ENCODE measurements at regions not wholly inside any gene's neighbourhood (a gene's known extent, or its start where the extent isn't known, plus 50 kb on each side); places are given as distances from the start of the nearest gene placed in this dataset.
A peak's percentile ranks its signal among the peaks of the same experiment; 100 is the strongest.

DNA sequence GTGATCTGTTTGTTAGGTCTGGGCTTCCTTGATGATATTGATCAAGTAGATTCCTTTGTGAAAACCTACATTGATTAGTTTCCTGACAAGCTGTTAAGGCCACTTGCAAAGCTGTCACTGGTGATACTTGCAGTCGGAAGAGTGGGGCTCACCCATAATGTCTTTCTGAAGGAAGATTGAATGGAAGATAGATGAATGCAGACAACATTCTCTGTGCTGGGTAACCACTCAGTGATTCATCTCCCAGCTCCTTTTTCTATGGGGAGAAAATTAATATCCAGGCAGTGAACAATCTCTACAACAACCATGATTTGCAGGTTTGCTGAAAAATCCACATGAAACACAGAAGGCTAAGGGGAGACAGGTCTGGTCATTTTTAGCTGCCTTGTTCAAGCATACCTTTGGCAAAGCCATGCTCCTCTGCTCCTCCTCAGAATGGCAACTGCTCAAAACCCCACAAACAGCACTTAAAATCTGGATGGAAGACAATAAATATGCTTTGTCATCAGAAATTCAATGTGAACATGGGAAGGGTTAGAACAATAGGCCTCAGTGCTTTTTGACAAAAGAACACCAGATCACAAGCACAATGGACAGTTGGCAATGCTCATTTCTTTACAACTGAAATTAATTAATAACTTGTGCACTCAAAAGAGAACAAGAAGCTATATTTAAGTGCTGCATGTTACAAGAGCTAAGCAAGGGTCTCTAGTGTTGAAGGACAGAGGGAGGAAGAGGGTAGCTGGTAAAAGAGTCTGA, 495.4 kb downstream of the TOX3 start:
- WGBS, 10 experiments: 0 to 44% (median 13%) methylated on average over 1 of the region's 1 CpG; no CpG with 5 or more reads in 4 of the 10 experiments
- in situ Hi-C loops (cut with MboI; ENCODE audit: low pct_unique_long_range_greater_than_20kb in 2 of 9, low sequenced_read_pairs in 9 of 9, unreplicated experiment in 9 of 9): loop anchor here in 4 of 9 experiments (25.0 kb wide), 3 partner anchors 861 to 986 kb away; no protein-coding TSS in a partner anchor
- ATAC-seq (replicated peaks in 6 of 8): peak in 5 of 8 experiments; percentile 53 to 89 (median 68)
- peak overlapping the region; percentile 59 to 64 for H3K27ac ChIP-seq
- no peak overlapping the region for H3K4me3 ChIP-seq
- peaks cover 17 to 20% of the 10 kb centered on the region in 2 donors for H3K4me1 ChIP-seq (replicated peaks in 1 of 2)

- 17 to 100% (median 92%) methylated on average over 1 to 2 of the region's 2 CpGs; no CpG with 5 or more reads in 3 of the 10 experiments for WGBS, 10 experiments
- no peak overlapping the region for H3K4me3 ChIP-seq
- no peak overlapping the region for H3K27ac ChIP-seq
- in situ Hi-C loops (cut with MboI; ENCODE audit: low pct_unique_long_range_greater_than_20kb in 2 of 9, low sequenced_read_pairs in 9 of 9, unreplicated experiment in 9 of 9): loop anchor here in 4 of 9 experiments (25.0 kb wide), 3 partner anchors 862 to 987 kb away; no protein-coding TSS in a partner anchor
- peaks cover 12 to 15% of the 10 kb centered on the region in 2 donors for H3K4me1 ChIP-seq (replicated peaks in 1 of 2)
- peak in 4 of 8 experiments; percentile 25 to 97 (median 54) for ATAC-seq (replicated peaks in 6 of 8)
Measured at GRCh38 chr16:52050418-52050817, 496.5 kb downstream of the TOX3 start.

- peaks cover 0 to 5% of the 10 kb centered on the region in 2 donors for H3K4me1 ChIP-seq (replicated peaks in 1 of 2)
- WGBS, 10 experiments: 0 to 83% (median 27%) methylated on average over 1 to 2 of the region's 2 CpGs
- ATAC-seq (replicated peaks in 6 of 8): peak in 6 of 8 experiments; percentile 22 to 83 (median 80)
- H3K27ac ChIP-seq: no peak overlapping the region
- H3K4me3 ChIP-seq: no peak overlapping the region
- in situ Hi-C loops (cut with MboI; ENCODE audit: low pct_unique_long_range_greater_than_20kb in 2 of 9, low sequenced_read_pairs in 9 of 9, unreplicated experiment in 9 of 9): no loop called here
Measured at GRCh38 chr16:52035436-52035835, 511.5 kb downstream of the TOX3 start.

- ATAC-seq (replicated peaks in 6 of 8): no peak
- peaks cover 0 to 5% of the 10 kb centered on the region in 2 donors for H3K4me1 ChIP-seq (replicated peaks in 1 of 2)
- no peak overlapping the region for H3K27ac ChIP-seq
- no peak overlapping the region for H3K4me3 ChIP-seq
- in situ Hi-C loops (cut with MboI; ENCODE audit: low pct_unique_long_range_greater_than_20kb in 2 of 9, low sequenced_read_pairs in 9 of 9, unreplicated experiment in 9 of 9): no loop called here
Measured at GRCh38 chr16:52034830-52035229, 512.1 kb downstream of the TOX3 start.

- Histone ChIP-seq H3K27ac (no peak overlapping the region), H3K4me1 (replicated peaks in 1 of 2) (peaks cover 0 to 5% of the 10 kb centered on the region in 2 donors), H3K4me3 (no peak overlapping the region)
- in situ Hi-C loops (cut with MboI; ENCODE audit: low pct_unique_long_range_greater_than_20kb in 2 of 9, low sequenced_read_pairs in 9 of 9, unreplicated experiment in 9 of 9): no loop called here
- ATAC-seq (replicated peaks in 6 of 8): peak in 5 of 8 experiments; percentile 33 to 59 (median 48)
- 0 to 71% (median 40%) methylated on average over 1 of the region's 1 CpG; no CpG with 5 or more reads in 6 of the 10 experiments for WGBS, 10 experiments
Measured at GRCh38 chr16:52033992-52034391, 513.0 kb downstream of the TOX3 start.

GRCh38 chr16:52022980-52023379, 524.0 kb downstream of the TOX3 start:
- Histone ChIP-seq H3K4me1 (replicated peaks in 1 of 2) (peaks cover 0 to 14% of the 10 kb centered on the region in 2 donors), H3K27ac (no peak overlapping the region), H3K4me3 (no peak overlapping the region)
- WGBS, 10 experiments: 11 to 82% (median 65%) methylated on average over 2 to 4 of the region's 4 CpGs; no CpG with 5 or more reads in 1 of the 10 experiments
- ATAC-seq (replicated peaks in 6 of 8): peak in 5 of 8 experiments; percentile 41 to 76 (median 75)
- in situ Hi-C loops (cut with MboI; ENCODE audit: low pct_unique_long_range_greater_than_20kb in 2 of 9, low sequenced_read_pairs in 9 of 9, unreplicated experiment in 9 of 9): no loop called here

- Histone ChIP-seq H3K4me1 (replicated peaks in 1 of 2) (peaks cover 0 to 14% of the 10 kb centered on the region in 2 donors), H3K4me3 (no peak overlapping the region), H3K27ac (no peak overlapping the region)
- in situ Hi-C loops (cut with MboI; ENCODE audit: low pct_unique_long_range_greater_than_20kb in 2 of 9, low sequenced_read_pairs in 9 of 9, unreplicated experiment in 9 of 9): no loop called here
- WGBS, 10 experiments: 0 to 93% (median 43%) methylated on average over 1 to 3 of the region's 3 CpGs; no CpG with 5 or more reads in 4 of the 10 experiments
- ATAC-seq (replicated peaks in 6 of 8): no peak
Measured at GRCh38 chr16:52022177-52022576, 524.8 kb downstream of the TOX3 start.

- no peak for ATAC-seq (replicated peaks in 6 of 8)
Measured at GRCh38 chr16:52016387-52016786, 530.6 kb downstream of the TOX3 start.

GRCh38 chr16:52005551-52005950, 541.4 kb downstream of the TOX3 start:
- Histone ChIP-seq H3K4me1 (replicated peaks in 1 of 2) (peaks cover 0 to 10% of the 10 kb centered on the region in 2 donors), H3K27ac (no peak overlapping the region), H3K4me3 (no peak overlapping the region)
- ATAC-seq (replicated peaks in 6 of 8): peak in 1 of 8 experiments; percentile 15
- in situ Hi-C loops (cut with MboI; ENCODE audit: low pct_unique_long_range_greater_than_20kb in 2 of 9, low sequenced_read_pairs in 9 of 9, unreplicated experiment in 9 of 9): no loop called here

More at GRCh38 chr16:52016387-52016786, 530.6 kb downstream of the TOX3 start:
- in situ Hi-C loops (cut with MboI; ENCODE audit: low pct_unique_long_range_greater_than_20kb in 2 of 9, low sequenced_read_pairs in 9 of 9, unreplicated experiment in 9 of 9): no loop called here
- Histone ChIP-seq H3K27ac (no peak overlapping the region), H3K4me1 (replicated peaks in 1 of 2) (no peaks in the 10 kb centered on the region), H3K4me3 (no peak overlapping the region)
- 0 to 90% (median 40%) methylated on average over 1 to 2 of the region's 2 CpGs; no CpG with 5 or more reads in 3 of the 10 experiments for WGBS, 10 experiments

DNA sequence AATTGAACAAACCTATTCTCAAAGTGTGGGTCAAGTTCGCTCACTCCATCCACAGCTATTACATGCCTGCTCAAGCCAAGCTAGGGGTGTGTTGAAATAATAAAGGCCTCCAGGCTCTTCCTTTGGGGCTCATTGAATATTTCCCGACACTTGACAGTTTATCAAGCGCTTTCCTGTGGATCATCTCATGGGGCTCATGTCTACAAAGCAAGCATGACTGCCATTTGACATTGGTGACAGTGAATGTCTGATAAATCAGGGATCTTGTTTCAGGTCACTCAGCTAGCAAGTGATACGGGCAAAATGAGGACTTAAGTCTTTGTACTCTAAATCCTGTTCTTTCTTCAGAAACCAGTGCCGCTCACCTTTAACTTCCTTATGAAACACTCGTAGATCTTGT, 542.6 kb downstream of the TOX3 start:
- Histone ChIP-seq H3K4me1 (replicated peaks in 1 of 2) (peaks cover 0 to 10% of the 10 kb centered on the region in 2 donors), H3K4me3 (no peak overlapping the region), H3K27ac (no peak overlapping the region)
- no peak for ATAC-seq (replicated peaks in 6 of 8)
- in situ Hi-C loops (cut with MboI; ENCODE audit: low pct_unique_long_range_greater_than_20kb in 2 of 9, low sequenced_read_pairs in 9 of 9, unreplicated experiment in 9 of 9): no loop called here
- WGBS, 10 experiments: 20 to 100% (median 90%) methylated on average over 1 to 6 of the region's 6 CpGs

GRCh38 chr16:52002026-52002425, 544.9 kb downstream of the TOX3 start:
- in situ Hi-C loops (cut with MboI; ENCODE audit: low pct_unique_long_range_greater_than_20kb in 2 of 9, low sequenced_read_pairs in 9 of 9, unreplicated experiment in 9 of 9): no loop called here
- peaks cover 0 to 10% of the 10 kb centered on the region in 2 donors for H3K4me1 ChIP-seq (replicated peaks in 1 of 2)
- ATAC-seq (replicated peaks in 6 of 8): no peak
- no peak overlapping the region for H3K4me3 ChIP-seq
- H3K27ac ChIP-seq: no peak overlapping the region
- 8 to 100% (median 81%) methylated on average over 2 to 6 of the region's 6 CpGs; no CpG with 5 or more reads in 1 of the 10 experiments for WGBS, 10 experiments

DNA sequence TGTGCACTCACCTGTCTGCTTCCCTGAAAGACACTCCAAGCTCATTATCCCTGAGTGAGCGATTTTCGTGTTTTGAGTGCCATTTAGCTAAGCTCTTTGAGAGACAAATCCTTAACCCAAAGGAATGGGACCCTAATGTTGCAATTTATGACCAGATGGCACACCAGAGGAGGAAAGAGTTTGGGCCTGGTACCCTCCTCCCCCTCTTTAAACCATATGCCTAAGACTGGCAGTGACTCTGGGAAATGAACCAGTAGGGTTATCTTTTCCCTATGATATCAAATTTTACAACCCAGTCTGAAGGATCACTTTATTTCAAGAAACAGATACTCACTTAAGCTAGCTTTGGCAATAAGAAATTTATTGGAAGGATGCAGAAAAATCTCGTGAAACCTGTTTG, 550.4 kb downstream of the TOX3 start:
- H3K4me1 ChIP-seq (replicated peaks in 1 of 2): no peaks in the 10 kb centered on the region
- ATAC-seq (replicated peaks in 6 of 8): no peak
- no peak overlapping the region for H3K4me3 ChIP-seq
- no peak overlapping the region for H3K27ac ChIP-seq
- 0 to 100% (median 85%) methylated on average over 1 to 3 of the region's 3 CpGs; no CpG with 5 or more reads in 2 of the 10 experiments for WGBS, 10 experiments
- in situ Hi-C loops (cut with MboI; ENCODE audit: low pct_unique_long_range_greater_than_20kb in 2 of 9, low sequenced_read_pairs in 9 of 9, unreplicated experiment in 9 of 9): loop anchor here in 1 of 9 experiments (25.0 kb wide), 1 partner anchor 834 kb away; the partner anchor contains the start of gene SALL1

DNA sequence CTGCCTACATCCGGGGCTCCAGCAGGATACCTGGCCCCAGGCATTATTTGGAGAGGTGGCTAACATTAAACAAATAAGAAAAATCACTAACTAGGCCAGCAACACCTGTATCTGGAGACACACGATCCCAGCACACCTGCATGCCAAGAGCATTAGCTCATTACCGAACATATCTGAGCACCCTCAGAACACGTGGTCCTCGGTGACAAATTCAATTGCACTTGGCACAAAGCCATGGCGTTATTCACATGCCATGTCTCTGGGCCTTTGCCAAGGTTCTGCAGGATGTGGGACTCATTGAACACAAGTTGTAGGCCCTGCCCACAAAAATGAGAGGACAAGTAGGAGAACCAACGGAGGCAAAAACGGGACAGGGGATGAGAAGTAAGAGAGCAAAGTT, 552.3 kb downstream of the TOX3 start:
- Histone ChIP-seq H3K27ac (no peak overlapping the region), H3K4me1 (replicated peaks in 1 of 2) (peaks cover 0 to 4% of the 10 kb centered on the region in 2 donors), H3K4me3 (no peak overlapping the region)
- WGBS, 10 experiments: 7 to 100% (median 74%) methylated on average over 1 to 8 of the region's 8 CpGs
- no peak for ATAC-seq (replicated peaks in 6 of 8)
- in situ Hi-C loops (cut with MboI; ENCODE audit: low pct_unique_long_range_greater_than_20kb in 2 of 9, low sequenced_read_pairs in 9 of 9, unreplicated experiment in 9 of 9): loop anchor here in 1 of 9 experiments (25.0 kb wide), 1 partner anchor 832 kb away; the partner anchor contains the start of gene SALL1

Measured in motor neuron (in vitro differentiated cells).